HG02840 (cell line): ENCODE measurements at regions not wholly inside any gene's neighbourhood (a gene's known extent, or its start where the extent isn't known, plus 50 kb on each side); places are given as distances from the start of the nearest gene placed in this dataset.

ENCODE experiments used
- ATAC-seq: cut with Tn5 transposase; IDR thresholded peaks from one replicate; pipeline ENCODE4 v1.9.1; 2021; ENCODE audit warnings: mild to moderate bottlenecking, moderate library complexity, moderate number of reproducible peaks; ENCODE audit not compliant: unreplicated experiment, low FRiP score

- ATAC-seq: no peak
Observed at GRCh38 chr20:40195742-40196141, 493.3 kb downstream of the MAFB start.

- ATAC-seq: no peak
Observed at GRCh38 chr20:40192529-40192928, 496.5 kb downstream of the MAFB start.

- no peak for ATAC-seq
Observed at GRCh38 chr20:40192081-40192480, 497.0 kb downstream of the MAFB start.

- no peak for ATAC-seq
Observed at GRCh38 chr20:40191573-40191972, 497.5 kb downstream of the MAFB start.

- no peak for ATAC-seq
Observed at GRCh38 chr20:40189621-40190020, 499.4 kb downstream of the MAFB start.

- ATAC-seq: no peak
Observed at GRCh38 chr20:40188319-40188718, 500.7 kb downstream of the MAFB start.

GRCh38 chr20:40186826-40187225 is 502.2 kb downstream of the MAFB start:
- no peak for ATAC-seq

GRCh38 chr20:40181676-40182075 is 507.4 kb downstream of the MAFB start:
- no peak for ATAC-seq

- no peak for ATAC-seq
Observed at GRCh38 chr20:40176098-40176841, 512.8 kb downstream of the MAFB start.

GRCh38 chr20:40175296-40175695 is 513.7 kb downstream of the MAFB start:
- no peak for ATAC-seq

- ATAC-seq: no peak
Observed at GRCh38 chr20:40173872-40174271, 515.2 kb downstream of the MAFB start.

- ATAC-seq: no peak
Observed at GRCh38 chr20:40168981-40169620, 519.9 kb downstream of the MAFB start.

GRCh38 chr20:40161391-40161790 is 527.6 kb downstream of the MAFB start:
- no peak for ATAC-seq

GRCh38 chr20:40160097-40160550 is 528.9 kb downstream of the MAFB start:
- no peak for ATAC-seq

GRCh38 chr20:40159276-40159675 is 529.8 kb downstream of the MAFB start:
- no peak for ATAC-seq

GRCh38 chr20:40156600-40157317 is 532.3 kb downstream of the MAFB start:
- peak; percentile 94 for ATAC-seq

- ATAC-seq: no peak
Observed at GRCh38 chr20:40154514-40154913, 534.5 kb downstream of the MAFB start.

- no peak for ATAC-seq
Observed at GRCh38 chr20:40148886-40149285, 540.1 kb downstream of the MAFB start.

GRCh38 chr20:40146071-40146470 is 543.0 kb downstream of the MAFB start:
- ATAC-seq: no peak

- no peak for ATAC-seq
Observed at GRCh38 chr20:40144581-40144980, 544.5 kb downstream of the MAFB start.

- ATAC-seq: no peak
Observed at GRCh38 chr20:40134176-40134575, 554.9 kb downstream of the MAFB start.
